Smooth muscle cell (in vitro differentiated cells): ENCODE measurements at regions not wholly inside any gene's neighbourhood (a gene's known extent, or its start where the extent isn't known, plus 50 kb on each side); places are given as distances from the start of the nearest gene placed in this dataset.
"Not testable (repeated sequence)": the region's sequence is repeated elsewhere in the genome, so short reads cannot be mapped to it uniquely, and the experiment has no call there.

Experiments
- DNase-seq: peaks from one replicate; lab custom pipeline; 2025; ENCODE audit not compliant: unreplicated experiment; lab: John Stamatoyannopoulos, UW
- H2AFZ ChIP-seq: fragments of 200-600 bp; sonication (generic); 2 replicates; pipeline ENCODE4 v1.6.0; 2016; ENCODE audit warnings: antibody characterized with exemption, low read depth, mild to moderate bottlenecking
- H3F3A ChIP-seq: fragments of 200-600 bp; sonication (generic); 2 replicates; pipeline ENCODE4 v1.6.0; 2017; ENCODE audit warnings: antibody characterized with exemption, low read depth
- H3K27ac ChIP-seq: fragments of 200-600 bp; sonication (generic); 2 replicates; pipeline ENCODE4 v1.5.1; 2016; ENCODE audit warnings: low read depth, mild to moderate bottlenecking
- H3K27me3 ChIP-seq: fragments of 200-600 bp; sonication (generic); 2 replicates; pipeline ENCODE4 v1.6.1; 2016; ENCODE audit warnings: low read depth, mild to moderate bottlenecking
- H3K36me3 ChIP-seq: fragments of 200-600 bp; sonication (generic); 2 replicates; pipeline ENCODE4 v1.5.1; 2016; ENCODE audit warnings: low read depth
- H3K4me1 ChIP-seq: fragments of 200-600 bp; sonication (generic); 2 replicates; pipeline ENCODE4 v1.5.1; 2016; ENCODE audit warnings: low read depth
- H3K4me2 ChIP-seq: fragments of 200-600 bp; sonication (generic); 2 replicates; pipeline ENCODE4 v1.6.0; 2016; ENCODE audit warnings: mild to moderate bottlenecking
- H3K4me3 ChIP-seq: fragments of 200-600 bp; sonication (generic); 2 replicates; pipeline ENCODE4 v1.5.1; 2016; ENCODE audit warnings: mild to moderate bottlenecking
- H3K79me2 ChIP-seq: fragments of 200-600 bp; sonication (generic); 2 replicates; pipeline ENCODE4 v1.6.0; 2016; ENCODE audit warnings: low read depth, mild to moderate bottlenecking
- H3K9ac ChIP-seq: fragments of 200-600 bp; sonication (generic); 2 replicates; pipeline ENCODE4 v1.6.0; 2016; ENCODE audit warnings: low read depth
- H3K9me3 ChIP-seq: fragments of 200-600 bp; sonication (generic); replicated peaks from 2 replicates; pipeline ENCODE4 v1.5.1; 2016; ENCODE audit warnings: low read depth
- H4K20me1 ChIP-seq: fragments of 200-600 bp; sonication (generic); 2 replicates; pipeline ENCODE4 v1.6.0; 2016; ENCODE audit warnings: low read depth
- CTCF ChIP-seq: fragments of 200-600 bp; sonication (generic); IDR thresholded peaks from 2 replicates; pipeline ENCODE4 v1.5.1; 2017; ENCODE audit warnings: borderline replicate concordance, mild to moderate bottlenecking, antibody characterized with exemption; ENCODE audit not compliant: insufficient read depth, poor library complexity, severe bottlenecking
- WGBS: methylation state at CpG from one replicate; pipeline ENCODE4 v1.1.7; 2016; ENCODE audit warnings: low lambda C conversion rate; 5-methylcytosine and 5-hydroxymethylcytosine counted together

DNA sequence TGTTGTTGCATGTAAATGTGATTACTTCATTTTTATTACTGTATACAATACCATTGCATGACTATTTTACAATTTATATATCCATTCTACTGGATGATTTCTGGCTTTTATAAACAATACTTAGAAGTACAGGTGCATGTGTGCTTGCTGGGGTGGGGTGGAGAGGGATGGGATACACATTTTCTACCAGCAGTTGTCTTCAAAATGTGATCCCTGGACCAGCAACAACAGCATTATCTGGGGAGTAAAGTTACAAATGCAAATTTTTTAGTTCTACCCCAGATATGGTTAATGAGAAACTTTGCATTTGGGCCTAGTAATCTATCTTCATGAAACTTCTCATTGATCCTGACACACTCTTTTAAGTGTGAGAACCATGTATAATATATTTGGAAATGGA, 905.4 kb upstream of the ATXN7L3B start:
- no peak for TF ChIP-seq CTCF
- Histone ChIP-seq H3K36me3 (no peaks in the 10 kb centered on the region), H3K27ac (no peak overlapping the region), H3K4me2 (no peak overlapping the region), H3K27me3 (no peaks in the 10 kb centered on the region), H3K4me3 (no peak overlapping the region), H4K20me1 (no peaks in the 10 kb centered on the region), H3K79me2 (no peaks in the 10 kb centered on the region), H3K4me1 (no peaks in the 10 kb centered on the region), H3K9me3 (no peaks in the 10 kb centered on the region), H3K9ac (no peak overlapping the region), H2AFZ (no peak overlapping the region), H3F3A (no peaks in the 10 kb centered on the region)
- no peak for DNase-seq

- H3K9ac ChIP-seq, result no peak overlapping the region
- H3K9me3 ChIP-seq, result no peaks in the 10 kb centered on the region
- 78% methylated on average over 4 of the region's 4 CpGs for WGBS
These were observed 905.0 kb upstream of the ATXN7L3B start for GRCh38 chr12:73632661-73633060.

DNA sequence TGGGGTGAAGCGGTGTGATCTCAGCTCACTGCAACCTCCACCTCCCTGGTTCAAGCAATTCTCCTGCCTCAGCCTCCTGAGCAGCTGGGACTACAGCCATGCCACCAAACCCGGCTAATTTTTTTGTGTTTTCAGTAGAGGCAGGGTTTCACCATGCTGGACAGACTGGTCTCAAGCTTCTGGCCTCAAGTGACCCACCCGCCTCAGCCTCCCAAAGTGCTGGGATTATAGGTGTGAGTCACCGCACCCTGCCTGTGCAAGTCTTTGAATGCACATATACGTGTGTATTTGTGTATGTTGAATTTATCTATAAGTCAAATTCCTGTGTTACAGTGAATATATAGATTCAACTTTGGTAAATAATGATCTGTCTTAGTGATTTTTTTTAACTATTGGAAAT, 898.2 kb upstream of the ATXN7L3B start:
- H3F3A ChIP-seq, H3K79me2 ChIP-seq, H3K27me3 ChIP-seq, H3K4me1 ChIP-seq, DNase-seq, H2AFZ ChIP-seq, H3K36me3 ChIP-seq, H3K9me3 ChIP-seq, H3K4me2 ChIP-seq, H4K20me1 ChIP-seq, H3K4me3 ChIP-seq, H3K9ac ChIP-seq, H3K27ac ChIP-seq: not testable (repeated sequence)
- 88% methylated on average over 5 of the region's 5 CpGs for WGBS

More at GRCh38 chr12:73632661-73633060, 905.0 kb upstream of the ATXN7L3B start:
- H3K4me1 ChIP-seq, result no peaks in the 10 kb centered on the region
- no peaks in the 10 kb centered on the region for H3K79me2 ChIP-seq
- H2AFZ ChIP-seq, result no peak overlapping the region
- no peak overlapping the region for H3K27ac ChIP-seq
- H3F3A ChIP-seq, result no peaks in the 10 kb centered on the region
- no peak for DNase-seq
- H4K20me1 ChIP-seq, result no peaks in the 10 kb centered on the region
- TF ChIP-seq CTCF, result no peak
- no peaks in the 10 kb centered on the region for H3K36me3 ChIP-seq
- H3K27me3 ChIP-seq, result no peaks in the 10 kb centered on the region
- no peak overlapping the region for H3K4me2 ChIP-seq
- no peak overlapping the region for H3K4me3 ChIP-seq

DNA sequence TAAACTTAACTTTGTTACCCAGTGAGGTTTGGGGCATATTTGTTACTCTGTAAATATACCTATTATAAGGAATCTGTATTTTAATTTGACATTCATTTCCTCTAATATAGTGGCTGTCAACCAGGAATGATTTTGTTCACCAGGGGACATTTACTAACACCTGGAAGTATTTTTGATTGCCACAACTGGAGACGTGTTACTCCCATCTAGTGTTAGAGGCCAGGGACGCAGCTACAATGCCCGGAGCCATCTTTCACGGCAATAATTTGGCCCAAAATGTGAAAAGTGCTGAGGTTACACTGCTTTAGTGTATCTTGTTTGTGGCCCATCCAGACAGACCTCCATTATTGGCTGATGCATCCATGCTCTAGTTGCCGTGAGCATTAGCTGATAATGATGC, 881.3 kb upstream of the ATXN7L3B start:
- Histone ChIP-seq H3K27me3 (no peaks in the 10 kb centered on the region), H3K4me3 (no peak overlapping the region), H3K4me1 (no peaks in the 10 kb centered on the region), H3K4me2 (no peak overlapping the region), H4K20me1 (no peaks in the 10 kb centered on the region), H3K36me3 (no peaks in the 10 kb centered on the region), H3K9ac (no peak overlapping the region), H2AFZ (no peak overlapping the region), H3F3A (no peaks in the 10 kb centered on the region), H3K27ac (no peak overlapping the region), H3K79me2 (no peaks in the 10 kb centered on the region), H3K9me3 (no peaks in the 10 kb centered on the region)
- no peak for DNase-seq
- no peak for TF ChIP-seq CTCF
- WGBS, result 88% methylated on average over 5 of the region's 5 CpGs
